Epithelial cell of proximal tubule (primary cell): ENCODE measurements at regions not wholly inside any gene's neighbourhood (a gene's known extent, or its start where the extent isn't known, plus 50 kb on each side); places are given as distances from the start of the nearest gene placed in this dataset.

ENCODE experiments used
- DNase-seq: peaks from one replicate; pipeline ENCODE4 v3.0.0-alpha.2; 2011; ENCODE audit warnings: low read depth
- H3K4me3 ChIP-seq: 2 replicates; pipeline ENCODE4 v1.5.1; 2011; ENCODE audit warnings: low read depth, mild to moderate bottlenecking, low read length
- CTCF ChIP-seq: conservative IDR thresholded peaks from 2 replicates; pipeline ENCODE4 v1.5.1; 2012; ENCODE audit warnings: low read depth, mild to moderate bottlenecking, low read length

DNA sequence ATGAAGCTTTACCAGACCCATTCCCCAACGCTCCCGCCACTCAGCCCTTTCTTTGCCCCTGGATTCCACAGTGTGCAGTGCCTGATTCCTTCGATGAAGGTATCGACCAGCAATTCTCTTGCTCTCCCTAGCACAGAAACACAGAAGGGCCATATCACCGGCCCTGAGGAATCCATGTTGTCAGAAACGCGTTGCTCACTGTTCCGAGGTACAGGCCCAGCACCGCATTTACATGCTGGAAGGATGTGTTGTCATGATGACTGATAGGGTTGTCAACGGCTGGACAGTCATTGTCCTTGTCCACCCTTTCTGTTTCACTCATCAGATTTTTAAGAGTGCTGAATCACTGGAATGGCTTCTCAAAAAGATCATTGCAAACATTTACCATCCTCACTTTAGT lies 57.2 kb upstream of the GPR6 start:
- TF ChIP-seq CTCF, result no peak
- no peak for DNase-seq
- H3K4me3 ChIP-seq, result no peak overlapping the region

DNA sequence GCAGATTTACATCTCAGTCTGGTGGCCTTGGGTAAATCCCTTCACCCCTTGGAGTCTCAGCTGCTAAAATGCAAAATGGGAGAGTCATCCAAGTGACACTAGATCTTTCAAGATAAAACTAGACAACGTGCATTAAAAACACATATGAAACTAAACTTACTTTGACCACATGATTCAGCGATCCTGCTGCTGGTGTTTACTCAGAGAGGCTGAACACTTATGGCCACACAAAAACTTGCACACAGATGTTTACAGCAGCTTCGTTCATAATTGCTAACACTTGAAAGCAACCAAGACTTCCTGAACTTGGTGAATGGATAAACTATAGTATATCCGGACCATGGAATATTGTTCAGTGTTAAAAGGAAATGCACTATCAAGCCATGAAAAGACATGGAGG lies 55.3 kb upstream of the GPR6 start:
- H3K4me3 ChIP-seq, result no peak overlapping the region
- TF ChIP-seq CTCF, result no peak
- no peak for DNase-seq

DNA sequence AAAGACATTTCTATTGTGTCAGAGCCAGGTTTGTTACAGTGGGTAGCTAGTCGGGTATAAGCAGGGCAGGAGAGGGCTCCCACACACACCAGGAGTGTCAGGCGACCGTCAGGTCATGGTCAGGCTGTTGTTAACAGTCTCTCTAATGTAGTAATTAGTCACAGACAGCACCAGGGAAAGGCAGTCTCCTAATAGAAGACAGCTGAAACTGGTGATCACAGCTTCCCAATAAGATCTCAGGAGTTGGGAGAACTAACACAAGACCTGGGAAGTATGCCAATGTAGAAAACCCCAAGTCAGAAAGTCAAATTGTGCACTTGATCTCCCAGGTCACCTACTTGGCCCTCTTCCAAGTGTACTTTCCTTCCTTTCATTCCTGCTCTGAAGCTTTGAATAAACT lies 53.0 kb upstream of the GPR6 start:
- DNase-seq, result peak; percentile 35
- no peak overlapping the region for H3K4me3 ChIP-seq
- TF ChIP-seq CTCF, result no peak

DNA sequence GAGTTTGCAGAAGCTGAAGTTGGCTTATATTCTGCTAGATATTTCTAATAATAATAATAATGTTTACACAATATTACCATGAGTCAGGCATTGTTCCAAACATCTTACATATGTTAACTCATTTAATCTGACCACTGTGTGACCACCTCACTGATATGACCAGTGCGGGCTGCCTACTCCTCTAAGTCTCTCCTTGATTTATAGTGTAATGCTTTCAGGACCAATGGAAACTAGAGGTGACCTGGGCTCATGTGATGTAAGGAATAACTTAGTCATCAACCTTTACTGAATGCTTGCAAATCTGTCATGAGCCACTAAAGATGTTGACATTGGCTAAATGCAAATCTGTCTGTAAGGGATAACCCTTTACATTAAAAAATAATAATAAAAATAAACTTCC lies 51.1 kb upstream of the GPR6 start:
- H3K4me3 ChIP-seq, result no peak overlapping the region
- no peak for TF ChIP-seq CTCF
- no peak for DNase-seq
